ENCODE measurements at regions not wholly inside any gene's neighbourhood (a gene's known extent, or its start where the extent isn't known, plus 50 kb on each side); places are given as distances from the start of the nearest gene placed in this dataset.

GRCh38 chr1:4284976-4285375, 369.4 kb upstream of the AJAP1 start:
- no peaks in the 10 kb centered on the region for H3K27me3 ChIP-seq (ENCODE audit: insufficient read depth, insufficient read length)
- no peaks in the 10 kb centered on the region; the same call in 1 of the 2 replicates for H3K9me3 ChIP-seq (ENCODE audit: insufficient read depth, low read length)
- H3K36me3 ChIP-seq (ENCODE audit: insufficient read depth, insufficient read length, low read length) = no peaks in the 10 kb centered on the region
- DNase-seq (ENCODE audit: low read depth, low spot score) = no peak
- H3K9ac ChIP-seq (ENCODE audit: insufficient read length, low read depth) = no peak overlapping the region
- no peak overlapping the region for H3K4me3 ChIP-seq (ENCODE audit: insufficient read length, low read depth)
- no peak for TF ChIP-seq SUZ12 (IDR thresholded peaks at IDR 0.05; ENCODE audit: extremely low read depth, insufficient read depth, insufficient read length)
- TF ChIP-seq YY1 (IDR thresholded peaks at IDR 0.05; ENCODE audit: insufficient read depth, insufficient read length) = no peak
- TF ChIP-seq ZNF274 (IDR thresholded peaks at IDR 0.05; ENCODE audit: low read depth, low read length) = no peak
- no peaks in the 10 kb centered on the region for H3K4me1 ChIP-seq (ENCODE audit: insufficient read depth, insufficient read length)

GRCh38 chr1:4292861-4293260, 361.5 kb upstream of the AJAP1 start:
- Histone ChIP-seq H3K27me3 (ENCODE audit: insufficient read depth, insufficient read length) (no peaks in the 10 kb centered on the region), H3K9me3 (ENCODE audit: insufficient read depth, low read length) (no peaks in the 10 kb centered on the region; the same call in 1 of the 2 replicates), H3K36me3 (ENCODE audit: insufficient read depth, insufficient read length, low read length) (no peaks in the 10 kb centered on the region), H3K9ac (ENCODE audit: insufficient read length, low read depth) (no peak overlapping the region), H3K4me1 (ENCODE audit: insufficient read depth, insufficient read length) (no peaks in the 10 kb centered on the region), H3K4me3 (ENCODE audit: insufficient read length, low read depth) (no peak overlapping the region)
- TF ChIP-seq SUZ12 (IDR thresholded peaks at IDR 0.05; ENCODE audit: extremely low read depth, insufficient read depth, insufficient read length) = no peak
- no peak for TF ChIP-seq ZNF274 (IDR thresholded peaks at IDR 0.05; ENCODE audit: low read depth, low read length)
- TF ChIP-seq YY1 (IDR thresholded peaks at IDR 0.05; ENCODE audit: insufficient read depth, insufficient read length) = no peak
- no peak for DNase-seq (ENCODE audit: low read depth, low spot score)

GRCh38 chr1:4298361-4299083, 355.9 kb upstream of the AJAP1 start:
- Histone ChIP-seq H3K4me3 (ENCODE audit: insufficient read length, low read depth) (no peak overlapping the region), H3K9me3 (ENCODE audit: insufficient read depth, low read length) (peaks cover 8% of the 10 kb centered on the region; the same call in 1 of the 2 replicates), H3K4me1 (ENCODE audit: insufficient read depth, insufficient read length) (no peaks in the 10 kb centered on the region), H3K27me3 (ENCODE audit: insufficient read depth, insufficient read length) (no peaks in the 10 kb centered on the region), H3K36me3 (ENCODE audit: insufficient read depth, insufficient read length, low read length) (no peaks in the 10 kb centered on the region), H3K9ac (ENCODE audit: insufficient read length, low read depth) (no peak overlapping the region)
- DNase-seq (ENCODE audit: low read depth, low spot score) = no peak
- TF ChIP-seq ZNF274 (IDR thresholded peaks at IDR 0.05; ENCODE audit: low read depth, low read length) = no peak
- no peak for TF ChIP-seq SUZ12 (IDR thresholded peaks at IDR 0.05; ENCODE audit: extremely low read depth, insufficient read depth, insufficient read length)
- TF ChIP-seq YY1 (IDR thresholded peaks at IDR 0.05; ENCODE audit: insufficient read depth, insufficient read length) = no peak

GRCh38 chr1:4301007-4301406, 353.4 kb upstream of the AJAP1 start:
- TF ChIP-seq SUZ12 (IDR thresholded peaks at IDR 0.05; ENCODE audit: extremely low read depth, insufficient read depth, insufficient read length) (no peak), ZNF274 (IDR thresholded peaks at IDR 0.05; ENCODE audit: low read depth, low read length) (no peak)
- no peak overlapping the region for H3K4me3 ChIP-seq (ENCODE audit: insufficient read length, low read depth)
- H3K9ac ChIP-seq (ENCODE audit: insufficient read length, low read depth) = no peak overlapping the region
- no peak for DNase-seq (ENCODE audit: low read depth, low spot score)
- H3K27me3 ChIP-seq (ENCODE audit: insufficient read depth, insufficient read length) = no peaks in the 10 kb centered on the region
- peaks cover 20% of the 10 kb centered on the region; the same call in 1 of the 2 replicates for H3K9me3 ChIP-seq (ENCODE audit: insufficient read depth, low read length)
- H3K36me3 ChIP-seq (ENCODE audit: insufficient read depth, insufficient read length, low read length) = no peaks in the 10 kb centered on the region
- H3K4me1 ChIP-seq (ENCODE audit: insufficient read depth, insufficient read length) = peaks cover 3% of the 10 kb centered on the region

GRCh38 chr1:4303303-4303702, 351.1 kb upstream of the AJAP1 start:
- Histone ChIP-seq H3K4me1 (ENCODE audit: insufficient read depth, insufficient read length) (peaks cover 3% of the 10 kb centered on the region), H3K9ac (ENCODE audit: insufficient read length, low read depth) (no peak overlapping the region), H3K9me3 (ENCODE audit: insufficient read depth, low read length) (peaks cover 21% of the 10 kb centered on the region; the same call in 1 of the 2 replicates), H3K4me3 (ENCODE audit: insufficient read length, low read depth) (no peak overlapping the region), H3K36me3 (ENCODE audit: insufficient read depth, insufficient read length, low read length) (no peaks in the 10 kb centered on the region), H3K27me3 (ENCODE audit: insufficient read depth, insufficient read length) (no peaks in the 10 kb centered on the region)
- DNase-seq (ENCODE audit: low read depth, low spot score) = no peak
- TF ChIP-seq SUZ12 (IDR thresholded peaks at IDR 0.05; ENCODE audit: extremely low read depth, insufficient read depth, insufficient read length) = no peak
- TF ChIP-seq YY1 (IDR thresholded peaks at IDR 0.05; ENCODE audit: insufficient read depth, insufficient read length) = no peak
- no peak for TF ChIP-seq ZNF274 (IDR thresholded peaks at IDR 0.05; ENCODE audit: low read depth, low read length)

GRCh38 chr1:4305526-4306301, 348.7 kb upstream of the AJAP1 start:
- Histone ChIP-seq H3K4me3 (ENCODE audit: insufficient read length, low read depth) (no peak overlapping the region), H3K9ac (ENCODE audit: insufficient read length, low read depth) (no peak overlapping the region), H3K27me3 (ENCODE audit: insufficient read depth, insufficient read length) (no peaks in the 10 kb centered on the region), H3K4me1 (ENCODE audit: insufficient read depth, insufficient read length) (peaks cover 3% of the 10 kb centered on the region), H3K9me3 (ENCODE audit: insufficient read depth, low read length) (peaks cover 21% of the 10 kb centered on the region; the same call in 1 of the 2 replicates), H3K36me3 (ENCODE audit: insufficient read depth, insufficient read length, low read length) (no peaks in the 10 kb centered on the region)
- TF ChIP-seq YY1 (IDR thresholded peaks at IDR 0.05; ENCODE audit: insufficient read depth, insufficient read length) = no peak
- TF ChIP-seq SUZ12 (IDR thresholded peaks at IDR 0.05; ENCODE audit: extremely low read depth, insufficient read depth, insufficient read length) = no peak
- TF ChIP-seq ZNF274 (IDR thresholded peaks at IDR 0.05; ENCODE audit: low read depth, low read length) = no peak
- DNase-seq (ENCODE audit: low read depth, low spot score) = no peak

Data from NT2/D1 (cell line).